Stromal cell of bone marrow (primary cell): ENCODE measurements at regions not wholly inside any gene's neighbourhood (a gene's known extent, or its start where the extent isn't known, plus 50 kb on each side); places are given as distances from the start of the nearest gene placed in this dataset.

Source experiments
- DNase-seq: peaks from one replicate; pipeline ENCODE4 v3.0.0-alpha.2; 2012; ENCODE audit warnings: low read depth

GRCh38 chr11:104432981-104433380, 269.0 kb upstream of the PDGFD start:
- no peak for DNase-seq

GRCh38 chr11:104432526-104432925, 268.6 kb upstream of the PDGFD start:
- DNase-seq, result no peak

- no peak for DNase-seq
Observed at GRCh38 chr11:104422324-104422944, 258.5 kb upstream of the PDGFD start.

DNA sequence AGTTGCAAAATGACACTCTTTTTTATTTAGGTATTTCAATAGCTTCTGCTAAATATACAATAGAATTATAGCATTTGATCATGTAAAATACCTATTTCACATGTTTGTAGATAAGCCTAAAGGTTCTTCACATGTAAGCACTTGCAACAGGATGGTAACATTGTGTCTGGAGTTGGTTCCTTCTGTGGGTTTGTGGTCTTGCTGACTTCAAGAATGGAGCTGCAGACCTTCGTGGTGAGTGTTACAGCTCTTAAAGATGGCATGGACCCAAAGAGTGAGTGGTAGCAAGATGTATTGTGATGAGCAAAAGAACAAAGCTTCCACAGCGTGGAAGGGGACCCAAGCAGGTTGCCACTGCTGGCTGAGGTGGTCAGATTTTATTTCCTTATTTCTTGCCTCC, 246.4 kb upstream of the PDGFD start:
- no peak for DNase-seq

- no peak for DNase-seq
Observed at GRCh38 chr11:104408630-104409029, 244.7 kb upstream of the PDGFD start.

- no peak for DNase-seq
Observed at GRCh38 chr11:104405277-104405676, 241.3 kb upstream of the PDGFD start.

DNA sequence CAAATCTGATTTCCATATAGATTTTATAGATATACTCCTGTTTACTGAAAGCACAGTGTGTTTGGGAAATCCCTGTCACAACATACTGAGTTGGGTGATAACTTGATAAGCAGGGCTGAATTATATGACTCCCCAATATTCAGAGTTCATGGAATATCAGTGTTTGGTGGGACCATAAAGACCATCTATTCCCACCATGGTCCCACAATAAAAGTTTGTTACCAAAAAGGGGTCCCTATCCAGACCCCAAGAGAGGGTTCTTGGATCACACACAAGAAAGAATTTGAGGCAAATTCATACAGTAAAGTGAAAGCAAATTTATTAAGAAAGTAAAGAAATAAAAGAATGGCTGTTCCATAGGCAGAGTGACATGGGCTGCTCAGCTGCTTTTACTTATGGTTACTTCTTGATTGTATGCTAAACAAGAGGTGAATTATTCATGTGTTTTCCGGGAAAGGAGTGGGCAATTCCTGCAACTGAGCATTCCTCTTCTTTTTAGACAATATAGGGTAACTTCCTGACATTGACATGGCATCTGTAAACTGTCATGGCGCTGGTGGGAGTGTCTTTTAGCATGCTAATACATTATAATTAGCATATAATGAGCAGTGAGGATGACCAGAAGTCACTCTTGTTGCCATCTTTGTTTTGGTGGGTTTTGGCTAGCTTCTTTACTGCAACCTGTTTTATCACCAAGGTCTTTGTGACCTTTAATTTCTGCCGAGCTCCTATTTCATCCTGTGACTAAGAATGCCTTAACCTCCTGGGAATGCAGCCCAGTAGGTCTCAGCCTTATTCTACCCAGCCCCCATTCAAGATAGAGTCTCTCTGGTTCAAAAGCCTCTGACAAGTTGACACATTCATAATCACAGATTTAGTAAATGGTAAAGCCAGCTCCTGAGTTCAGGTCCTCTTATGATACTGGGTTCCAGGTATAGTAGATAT, 240.6 kb upstream of the PDGFD start:
- DNase-seq, result no peak

GRCh38 chr11:104402812-104403521, 239.0 kb upstream of the PDGFD start:
- DNase-seq, result no peak

DNA sequence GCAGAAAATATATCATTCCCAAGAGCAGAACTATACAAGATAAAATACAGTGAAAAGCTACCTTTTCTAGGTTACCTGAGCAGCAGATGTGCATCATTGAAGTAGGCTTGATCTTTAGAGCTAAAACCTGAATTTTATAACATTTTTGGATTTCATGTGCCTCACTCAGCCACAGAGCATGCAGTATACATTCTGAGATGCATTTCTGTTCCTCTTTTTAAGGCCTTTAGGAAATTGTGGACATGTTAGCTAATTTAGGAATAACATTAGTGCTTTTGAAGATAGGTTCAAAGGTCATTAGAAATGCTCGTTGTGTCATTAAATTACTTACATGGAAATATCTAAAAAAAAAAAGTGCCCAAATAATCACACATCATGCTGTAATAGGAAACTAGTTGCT, 230.6 kb upstream of the PDGFD start:
- DNase-seq, result no peak

DNA sequence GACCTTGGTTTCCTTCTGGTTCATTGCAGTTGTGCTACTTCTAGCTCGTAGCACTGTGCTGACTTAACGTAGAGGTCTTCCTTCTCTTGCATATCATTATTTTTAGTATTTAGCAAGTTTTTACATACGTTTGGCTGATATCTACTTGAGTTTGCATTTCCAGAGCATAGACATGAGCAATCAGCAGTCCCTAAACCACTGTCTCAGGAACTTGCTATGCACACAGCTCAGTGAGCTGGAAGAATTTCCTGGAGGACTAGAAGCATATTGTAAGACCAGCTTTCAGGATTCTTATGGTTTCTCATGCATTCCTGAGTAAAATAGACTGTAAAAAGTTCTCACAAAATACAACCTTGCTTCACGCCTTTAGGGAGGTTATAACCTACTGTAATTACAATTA, 226.7 kb upstream of the PDGFD start:
- no peak for DNase-seq

DNA sequence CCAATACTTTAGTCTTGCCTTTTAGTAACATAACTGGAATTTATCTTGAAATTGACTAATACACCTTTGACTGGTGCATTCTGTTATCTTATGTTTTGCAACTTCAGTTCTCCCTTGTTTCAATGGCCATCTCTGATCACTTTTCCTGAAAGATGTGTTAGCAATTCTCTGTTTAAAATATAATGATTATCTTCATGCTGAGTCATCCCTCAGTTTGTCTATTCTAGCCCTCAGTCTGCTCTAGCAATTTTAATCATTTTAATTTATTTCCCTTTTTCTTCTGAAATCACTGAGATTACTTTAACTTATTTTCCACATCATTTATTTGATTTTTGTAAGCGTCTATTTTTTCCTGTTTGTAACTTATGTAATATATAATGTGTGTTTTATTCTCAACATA, 221.9 kb upstream of the PDGFD start:
- DNase-seq, result no peak

- DNase-seq, result no peak
Observed at GRCh38 chr11:104380358-104380757, 216.4 kb upstream of the PDGFD start.

DNA sequence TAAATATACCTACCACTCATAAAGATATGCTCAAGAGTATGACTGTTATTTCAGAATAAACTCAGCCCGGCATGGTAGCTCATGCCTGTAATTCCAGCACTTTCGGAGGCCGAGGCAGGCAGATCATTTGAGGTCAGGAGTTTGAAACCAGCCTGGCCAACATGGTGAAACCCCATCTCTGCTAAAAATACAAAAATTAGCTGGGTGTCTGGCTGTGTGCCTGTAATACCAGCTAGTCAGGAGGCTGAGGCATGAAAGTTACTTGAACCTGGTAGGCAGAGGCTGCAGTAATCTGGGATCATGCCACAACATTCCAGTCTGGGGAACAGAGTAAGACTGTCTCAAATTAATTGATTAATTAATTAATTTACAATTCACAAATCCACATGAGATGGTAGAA, 208.2 kb upstream of the PDGFD start:
- no peak for DNase-seq

- no peak for DNase-seq
Observed at GRCh38 chr11:104370478-104370877, 206.5 kb upstream of the PDGFD start.

- no peak for DNase-seq
Observed at GRCh38 chr11:104369761-104370160, 205.8 kb upstream of the PDGFD start.

DNA sequence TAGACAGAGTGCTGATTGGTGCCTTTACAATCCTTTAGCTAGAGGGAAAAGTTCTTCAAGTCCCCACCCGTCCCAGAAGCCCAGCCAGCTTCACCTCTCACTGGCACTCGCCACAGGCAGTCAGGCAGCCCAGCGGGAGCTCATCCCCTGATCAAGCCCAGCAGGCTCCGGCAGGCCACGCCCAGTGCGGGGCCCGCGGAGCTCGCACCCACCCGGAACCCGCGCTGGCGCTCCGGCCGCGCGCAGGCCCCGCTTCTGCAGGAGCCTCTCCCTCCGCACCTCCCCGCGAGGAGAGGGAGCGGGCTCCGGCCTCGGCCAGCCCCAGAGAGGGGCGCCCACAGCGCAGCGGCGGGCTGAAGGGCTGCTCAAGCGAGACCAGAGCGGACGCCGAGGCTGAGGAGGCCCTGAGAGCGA, 202.4 kb upstream of the PDGFD start:
- DNase-seq, result no peak

- no peak for DNase-seq
Observed at GRCh38 chr11:104365676-104366075, 201.7 kb upstream of the PDGFD start.

DNA sequence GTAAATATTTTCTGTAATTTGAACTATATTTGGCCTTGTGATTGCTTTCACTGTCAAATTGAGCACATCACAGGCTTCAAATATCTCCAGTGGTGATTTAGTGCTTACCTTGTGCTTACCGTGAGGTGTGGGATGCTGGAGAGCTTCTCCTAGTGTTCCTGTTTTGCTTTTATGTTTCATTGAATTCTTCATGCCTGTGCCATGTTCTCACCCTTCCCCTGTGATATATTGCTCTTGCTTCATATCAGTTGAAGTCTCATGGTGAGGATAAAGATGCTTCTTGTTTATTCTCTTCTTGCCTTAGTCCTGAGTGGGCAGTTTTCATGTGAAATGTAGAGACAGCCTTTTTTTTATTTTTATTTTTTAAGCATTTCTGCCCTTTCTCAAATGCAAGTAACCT, 198.0 kb upstream of the PDGFD start:
- DNase-seq, result no peak

DNA sequence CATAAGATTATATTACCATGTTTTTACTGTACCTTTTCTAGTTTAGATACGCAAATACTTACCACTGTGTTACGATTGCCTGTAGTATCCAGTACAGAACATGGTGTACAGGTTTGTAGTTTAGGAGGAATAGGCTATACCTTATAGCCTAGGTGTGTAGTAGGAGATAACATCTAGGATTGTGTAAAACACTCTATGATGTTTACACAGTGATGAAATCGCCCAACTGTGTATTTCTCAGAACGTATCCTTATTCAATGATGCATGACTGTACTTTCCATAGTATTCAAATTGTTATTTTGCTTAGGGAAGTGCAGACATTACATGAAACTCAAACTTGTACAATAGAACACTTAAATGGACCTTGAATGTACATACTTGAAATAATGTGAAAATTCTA, 188.1 kb upstream of the PDGFD start:
- DNase-seq, result no peak

DNA sequence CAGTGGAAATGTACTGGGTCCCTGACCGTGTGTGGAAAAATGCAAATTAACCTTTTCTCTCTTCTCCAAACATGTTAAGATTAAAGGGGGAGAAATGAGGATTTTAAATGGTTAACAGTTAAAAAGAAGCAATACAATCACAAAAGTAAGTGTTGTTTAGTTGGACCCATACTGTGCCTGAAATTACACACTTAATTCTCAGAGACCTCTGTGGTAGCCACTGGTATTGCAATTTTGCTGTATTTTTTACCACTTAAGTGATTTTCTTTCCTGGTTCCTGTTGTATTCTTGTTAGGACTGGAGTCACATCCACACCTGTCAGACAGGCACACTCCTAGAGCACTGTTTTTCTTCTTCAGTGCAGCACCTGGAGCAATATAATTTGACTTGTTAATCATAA, 179.6 kb upstream of the PDGFD start:
- DNase-seq, result no peak

- DNase-seq, result no peak
Observed at GRCh38 chr11:104340590-104340989, 176.6 kb upstream of the PDGFD start.

DNA sequence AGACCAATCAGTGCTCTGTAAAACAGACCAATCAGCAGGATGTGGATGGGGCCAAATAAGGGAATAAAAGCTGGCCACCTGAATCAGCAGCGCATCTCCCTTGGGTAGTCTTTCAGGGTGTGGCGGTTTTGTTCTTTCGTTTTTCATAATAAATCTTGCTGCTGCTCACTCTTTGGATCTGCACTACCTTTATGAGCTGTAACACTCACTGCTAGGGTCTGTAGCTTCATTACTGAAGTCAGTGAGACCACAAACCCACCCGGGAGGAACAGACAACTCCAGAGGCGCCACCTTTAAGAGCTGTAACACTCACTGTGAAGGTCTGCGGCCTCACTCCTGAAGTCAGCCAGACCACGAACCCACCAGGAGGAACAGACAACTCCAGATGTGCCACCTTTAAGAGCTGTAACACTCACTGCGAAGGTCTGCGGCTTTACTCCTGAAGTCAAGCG, 175.5 kb upstream of the PDGFD start:
- no peak for DNase-seq

DNA sequence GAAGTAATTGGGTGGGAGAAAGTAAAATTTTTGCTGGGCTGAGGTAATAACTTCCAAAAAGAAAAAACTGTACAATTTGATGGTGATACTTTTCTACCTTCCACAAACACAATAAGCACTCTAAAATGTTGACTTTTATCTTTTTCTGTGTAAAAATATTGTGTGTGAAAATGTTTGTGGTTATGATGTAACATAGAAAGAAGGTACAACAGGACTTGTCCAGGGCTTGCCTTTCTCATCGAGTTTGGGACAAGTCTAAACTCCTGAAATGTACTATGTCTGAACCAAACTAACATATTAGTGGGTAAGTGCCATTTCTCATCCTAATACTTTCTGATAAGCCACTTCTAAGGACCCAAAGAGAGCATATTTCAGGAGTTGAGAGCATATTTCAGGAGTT, 174.2 kb upstream of the PDGFD start:
- DNase-seq, result no peak
